Naive thymus-derived CD4-positive, alpha-beta T cell (primary cell): ENCODE measurements at regions not wholly inside any gene's neighbourhood (a gene's known extent, or its start where the extent isn't known, plus 50 kb on each side); places are given as distances from the start of the nearest gene placed in this dataset.

Experiments
- ATAC-seq: fragments of 150-1000 bp; cut with Tn5 transposase; 2 replicates; pipeline ENCODE4 v1.10.0; 2021; ENCODE audit warnings: mild to moderate bottlenecking, moderate library complexity
- CTCF ChIA-PET: fragments of 350-600 bp; sonication (Branson Sonifier 250); formaldehyde crosslinking; loops from one replicate; lab custom pipeline; 2021; ENCODE audit warnings: antibody characterized with exemption; lab: Charles Lee
- POLR2A ChIA-PET: fragments of 350-600 bp; sonication (Branson Sonifier 250); formaldehyde crosslinking; loops from one replicate; lab custom pipeline; 2021; ENCODE audit warnings: antibody characterized with exemption, inconsistent platforms; lab: Charles Lee
- DNase-seq, 9 donors: peaks; one replicate each; pipeline versions ENCODE4 v3.0.0 to v3.0.0-alpha.2; 2020 to 2022; ENCODE audit warnings: mixed read lengths in 1 of 9
- H3K27ac ChIP-seq: one replicate; pipeline ENCODE4 v1.7.0; 2013; ENCODE audit warnings: mild to moderate bottlenecking, low read depth, low read length, moderate library complexity
- H3K27me3 ChIP-seq, 2 donors: one replicate each; pipeline ENCODE4 v1.7.0; 2013; ENCODE audit warnings: low read length in 2 of 2, mild to moderate bottlenecking in 2 of 2, moderate library complexity in 2 of 2; ENCODE audit not compliant: control insufficient read depth in 2 of 2, insufficient read depth in 2 of 2
- H3K36me3 ChIP-seq, 3 experiments: 1 replicate in 2 of 3; 2 replicates in 1 of 3; pipeline ENCODE4 v1.7.0; 2013; ENCODE audit warnings: low read length in 3 of 3, mild to moderate bottlenecking in 3 of 3, moderate library complexity in 1 of 3; ENCODE audit not compliant: insufficient read depth in 3 of 3, control insufficient read depth in 2 of 3
- H3K4me1 ChIP-seq, 2 donors: one replicate each; pipeline ENCODE4 v1.7.0; 2013; ENCODE audit warnings: low read length in 2 of 2, mild to moderate bottlenecking in 2 of 2, moderate library complexity in 1 of 2; ENCODE audit not compliant: control insufficient read depth in 2 of 2, insufficient read depth in 2 of 2
- H3K4me3 ChIP-seq: 2 replicates; pipeline ENCODE4 v1.7.0; 2013; ENCODE audit warnings: mild to moderate bottlenecking, low read length
- H3K9me3 ChIP-seq, 3 experiments: 1 replicate in 2 of 3; 2 replicates in 1 of 3; pipeline ENCODE4 v1.7.0; 2013; ENCODE audit warnings: low read length in 3 of 3; ENCODE audit not compliant: control insufficient read depth in 2 of 3
- H3K27ac Mint-ChIP-seq, 9 donors: one replicate each; pipeline ENCODE4 v1.8.0; 2020 to 2022; ENCODE audit warnings: mixed read lengths in 9 of 9, mild to moderate bottlenecking in 8 of 9, moderate library complexity in 5 of 9, inconsistent platforms in 2 of 9
- H3K27me3 Mint-ChIP-seq, 5 donors: one replicate each; pipeline ENCODE4 v1.8.0; 2021 to 2022; ENCODE audit warnings: mixed read lengths in 5 of 5, mild to moderate bottlenecking in 1 of 5
- H3K36me3 Mint-ChIP-seq, 5 donors: one replicate each; pipeline ENCODE4 v1.8.0; 2020 to 2022; ENCODE audit warnings: mixed read lengths in 5 of 5, mild to moderate bottlenecking in 3 of 5, inconsistent platforms in 1 of 5
- H3K4me1 Mint-ChIP-seq, 7 donors: one replicate each; pipeline ENCODE4 v1.8.0; 2020 to 2022; ENCODE audit warnings: mixed read lengths in 7 of 7, mild to moderate bottlenecking in 3 of 7, inconsistent platforms in 1 of 7
- H3K4me3 Mint-ChIP-seq, 10 donors: one replicate each; pipeline ENCODE4 v1.8.0; 2020 to 2022; ENCODE audit warnings: mild to moderate bottlenecking in 10 of 10, mixed read lengths in 10 of 10, moderate library complexity in 6 of 10, inconsistent platforms in 2 of 10
- H3K9me3 Mint-ChIP-seq, 11 donors: one replicate each; pipeline ENCODE4 v1.8.0; 2020 to 2022; ENCODE audit warnings: mixed read lengths in 11 of 11, mild to moderate bottlenecking in 4 of 11, inconsistent platforms in 1 of 11, moderate library complexity in 1 of 11
- intact Hi-C, 2 donors: fragments of 100-400 bp; cut with micrococcal nuclease; formaldehyde crosslinking; loops; one replicate each; pipeline ENCODE4 v1.15.1; 2023

- ATAC-seq, result no peak
- H3K36me3 ChIP-seq, result no peaks in the 10 kb centered on the region
- no peaks in the 10 kb centered on the region for H3K4me1 ChIP-seq
- CTCF ChIA-PET, result no interaction called here
- DNase-seq, result no peak
- H3K4me3 ChIP-seq, result no peak overlapping the region
- intact Hi-C loops, result no loop called here
- Mint-ChIP-seq H3K27ac (no peak overlapping the region), H3K4me1 (peaks cover 3 to 34% (median 10%) of the 10 kb centered on the region in 7 donors), H3K36me3 (no peaks in the 10 kb centered on the region), H3K4me3 (no peak overlapping the region), H3K9me3 (peaks cover 0 to 6% (median 2%) of the 10 kb centered on the region in 11 donors), H3K27me3 (peaks cover 14 to 26% (median 25%) of the 10 kb centered on the region in 5 donors)
- POLR2A ChIA-PET, result no interaction called here
- H3K27me3 ChIP-seq, result no peaks in the 10 kb centered on the region
- no peak overlapping the region for H3K27ac ChIP-seq
- no peaks in the 10 kb centered on the region for H3K9me3 ChIP-seq
Measured at GRCh38 chr2:3094999-3095958, 282.3 kb downstream of the EIPR1 start.

GRCh38 chr2:3094318-3094717, 283.3 kb downstream of the EIPR1 start:
- no peak for ATAC-seq
- Histone ChIP-seq H3K27me3 (no peaks in the 10 kb centered on the region), H3K4me3 (no peak overlapping the region), H3K27ac (no peak overlapping the region), H3K9me3 (peaks cover 0 to 4% (median 0%) of the 10 kb centered on the region in 3 experiments), H3K4me1 (no peaks in the 10 kb centered on the region), H3K36me3 (no peaks in the 10 kb centered on the region)
- no peak for DNase-seq
- H3K9me3 Mint-ChIP-seq, result peaks cover 0 to 14% (median 7%) of the 10 kb centered on the region in 11 donors
- H3K4me1 Mint-ChIP-seq, result peaks cover 0 to 24% (median 10%) of the 10 kb centered on the region in 7 donors
- peaks cover 11 to 31% (median 22%) of the 10 kb centered on the region in 5 donors for H3K27me3 Mint-ChIP-seq
- H3K4me3 Mint-ChIP-seq, result no peak overlapping the region
- H3K27ac Mint-ChIP-seq, result no peak overlapping the region
- ChIA-PET POLR2A (no interaction called here), CTCF (no interaction called here)
- peaks cover 0 to under 1% (median 0%) of the 10 kb centered on the region in 5 donors for H3K36me3 Mint-ChIP-seq
- intact Hi-C loops, result no loop called here

DNA sequence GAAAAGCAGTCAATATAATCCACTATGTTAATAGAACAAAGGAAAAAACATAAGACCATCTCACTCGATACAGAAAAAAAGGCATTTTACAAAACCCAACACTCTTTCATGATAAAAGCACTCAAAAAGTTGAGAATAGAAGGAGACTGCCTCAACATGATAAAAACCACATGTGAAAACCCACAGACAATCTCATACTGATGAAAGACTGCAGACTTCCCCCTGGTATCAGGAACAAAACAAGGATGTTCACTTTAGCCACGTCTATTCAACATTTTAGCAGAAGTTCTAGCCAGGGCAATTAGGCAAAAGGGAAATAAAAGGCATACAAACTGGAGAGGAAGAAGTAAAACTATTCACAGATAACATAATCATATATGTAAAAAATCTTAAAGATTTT, 285.9 kb downstream of the EIPR1 start:
- intact Hi-C loops, result no loop called here
- peaks cover 0 to 18% (median 10%) of the 10 kb centered on the region in 7 donors for H3K4me1 Mint-ChIP-seq
- ChIA-PET POLR2A (no interaction called here), CTCF (no interaction called here)
- no peaks in the 10 kb centered on the region for H3K4me1 ChIP-seq
- H3K27ac Mint-ChIP-seq, result no peak overlapping the region
- H3K27me3 Mint-ChIP-seq, result peaks cover 5 to 24% (median 14%) of the 10 kb centered on the region in 5 donors
- DNase-seq (peak in 1 of 9 donors; percentile 1), ATAC-seq (no peak)
- H3K36me3 ChIP-seq, result no peaks in the 10 kb centered on the region
- H3K4me3 Mint-ChIP-seq, result no peak overlapping the region
- H3K27me3 ChIP-seq, result no peaks in the 10 kb centered on the region
- peaks cover 0 to 5% (median 0%) of the 10 kb centered on the region in 5 donors for H3K36me3 Mint-ChIP-seq
- H3K4me3 ChIP-seq, result no peak overlapping the region
- H3K9me3 Mint-ChIP-seq, result peaks cover 0 to 24% (median 13%) of the 10 kb centered on the region in 11 donors
- H3K9me3 ChIP-seq, result peaks cover 0 to 8% (median 0%) of the 10 kb centered on the region in 3 experiments
- H3K27ac ChIP-seq, result no peak overlapping the region

DNA sequence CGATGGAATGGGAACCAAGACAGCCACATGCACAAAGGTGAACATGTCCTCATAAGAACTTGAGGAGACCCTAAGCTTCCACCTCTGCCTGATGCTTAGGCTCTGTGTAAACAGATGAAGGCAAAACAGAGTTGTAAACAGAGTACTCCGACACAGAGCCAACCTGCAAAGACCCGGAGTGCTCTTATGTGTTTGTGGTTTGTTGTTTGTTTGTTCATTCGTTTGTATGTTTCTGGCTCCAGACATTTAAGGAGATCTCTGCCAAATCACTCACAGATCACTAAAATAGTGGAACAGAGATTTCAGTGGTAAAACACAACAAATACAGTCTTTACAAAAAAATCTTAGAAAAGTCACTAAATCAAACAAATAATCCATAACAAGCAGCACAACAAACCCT, 294.9 kb downstream of the EIPR1 start:
- Mint-ChIP-seq H3K4me3 (no peak overlapping the region), H3K27me3 (peaks cover 0 to 47% (median 29%) of the 10 kb centered on the region in 5 donors), H3K9me3 (peaks cover 3 to 36% (median 15%) of the 10 kb centered on the region in 11 donors), H3K36me3 (peaks cover 0 to 18% (median 11%) of the 10 kb centered on the region in 5 donors), H3K27ac (no peak overlapping the region), H3K4me1 (no peaks in the 10 kb centered on the region)
- intact Hi-C loops, result no loop called here
- ChIA-PET POLR2A (interaction anchor here (0.7 kb wide), 1 partner anchor 203 kb away, joined by 3 read pairs; no protein-coding TSS in a partner anchor), CTCF (no interaction called here)
- Histone ChIP-seq H3K4me1 (no peaks in the 10 kb centered on the region), H3K36me3 (no peaks in the 10 kb centered on the region), H3K9me3 (no peaks in the 10 kb centered on the region), H3K27me3 (no peaks in the 10 kb centered on the region), H3K4me3 (no peak overlapping the region), H3K27ac (no peak overlapping the region)
- ATAC-seq (no peak), DNase-seq (no peak)

GRCh38 chr2:3079959-3080948, 297.4 kb downstream of the EIPR1 start:
- Histone ChIP-seq H3K9me3 (no peaks in the 10 kb centered on the region), H3K4me3 (no peak overlapping the region), H3K27me3 (no peaks in the 10 kb centered on the region), H3K27ac (no peak overlapping the region), H3K4me1 (no peaks in the 10 kb centered on the region), H3K36me3 (no peaks in the 10 kb centered on the region)
- ChIA-PET CTCF (no interaction called here), POLR2A (no interaction called here)
- ATAC-seq (no peak), DNase-seq (no peak)
- H3K27ac Mint-ChIP-seq, result no peak overlapping the region
- peaks cover 0 to 42% (median 29%) of the 10 kb centered on the region in 5 donors for H3K27me3 Mint-ChIP-seq
- H3K4me1 Mint-ChIP-seq, result no peaks in the 10 kb centered on the region
- H3K36me3 Mint-ChIP-seq, result peaks cover 0 to 14% (median 7%) of the 10 kb centered on the region in 5 donors
- H3K9me3 Mint-ChIP-seq, result peaks cover under 1 to 24% (median 9%) of the 10 kb centered on the region in 11 donors
- intact Hi-C loops, result no loop called here
- H3K4me3 Mint-ChIP-seq, result no peak overlapping the region

GRCh38 chr2:3079466-3079865, 298.2 kb downstream of the EIPR1 start:
- no peak overlapping the region for H3K27ac Mint-ChIP-seq
- intact Hi-C loops, result no loop called here
- H3K4me1 Mint-ChIP-seq, result no peaks in the 10 kb centered on the region
- ATAC-seq, result no peak
- Histone ChIP-seq H3K4me1 (no peaks in the 10 kb centered on the region), H3K27me3 (no peaks in the 10 kb centered on the region), H3K27ac (no peak overlapping the region), H3K4me3 (no peak overlapping the region), H3K36me3 (no peaks in the 10 kb centered on the region), H3K9me3 (no peaks in the 10 kb centered on the region)
- no peak overlapping the region for H3K4me3 Mint-ChIP-seq
- ChIA-PET CTCF (no interaction called here), POLR2A (no interaction called here)
- DNase-seq, result no peak
- H3K9me3 Mint-ChIP-seq, result peaks cover 0 to 16% (median 7%) of the 10 kb centered on the region in 11 donors
- peaks cover 0 to 34% (median 29%) of the 10 kb centered on the region in 5 donors for H3K27me3 Mint-ChIP-seq
- H3K36me3 Mint-ChIP-seq, result peaks cover 0 to 13% (median 6%) of the 10 kb centered on the region in 5 donors
